Retinal pigment epithelial cell (primary cell): ENCODE measurements at regions not wholly inside any gene's neighbourhood (a gene's known extent, or its start where the extent isn't known, plus 50 kb on each side); places are given as distances from the start of the nearest gene placed in this dataset.

ENCODE experiments used
- DNase-seq: peaks from one replicate; pipeline ENCODE4 v3.0.0-alpha.2; 2010; ENCODE audit warnings: low read depth
- H3K4me3 ChIP-seq: 2 replicates; pipeline ENCODE4 v1.5.1; 2011; ENCODE audit warnings: mild to moderate bottlenecking, low read length, control low read depth, moderate library complexity
- TF ChIP-seq, protein P1 (sequence below): conservative IDR thresholded peaks from 2 replicates; pipeline ENCODE4 v1.5.1; 2011; ENCODE audit warnings: low read depth, low read length, control low read depth, inconsistent platforms

DNA sequence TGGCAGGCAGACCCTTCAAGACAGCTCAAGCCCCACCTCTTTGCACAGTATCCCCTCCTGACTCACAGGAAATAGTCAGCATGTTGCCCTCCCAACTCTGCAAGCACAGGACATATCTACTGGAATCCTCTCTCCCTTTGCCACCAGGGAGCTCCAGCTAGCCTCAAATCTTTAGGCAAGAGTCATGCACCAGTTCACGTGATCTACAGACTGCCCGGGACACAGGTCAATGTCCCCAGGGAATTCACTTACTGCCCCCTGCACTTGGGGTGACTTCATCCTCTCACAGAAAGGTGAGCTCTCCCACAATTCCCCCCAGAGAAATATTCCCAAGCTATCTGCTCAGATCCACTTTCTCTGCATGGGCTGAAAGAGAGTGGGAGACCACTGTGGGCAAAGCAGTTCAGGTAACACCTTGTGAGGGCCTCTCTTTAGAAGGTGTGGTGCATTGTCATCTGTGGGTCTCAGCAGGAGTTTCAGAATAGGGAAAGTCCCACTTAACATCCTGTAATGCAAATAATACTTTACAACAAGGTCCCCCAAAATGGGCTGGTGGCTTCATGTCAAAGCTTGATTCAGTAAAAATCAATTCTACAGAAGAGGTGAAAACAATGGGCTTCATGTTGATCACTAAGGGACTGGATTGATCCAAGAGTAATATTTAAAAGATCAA lies 129.9 kb downstream of the NOC3L start:
- no peak overlapping the region for H3K4me3 ChIP-seq
- DNase-seq, result no peak
- TF ChIP-seq, protein P1, sequence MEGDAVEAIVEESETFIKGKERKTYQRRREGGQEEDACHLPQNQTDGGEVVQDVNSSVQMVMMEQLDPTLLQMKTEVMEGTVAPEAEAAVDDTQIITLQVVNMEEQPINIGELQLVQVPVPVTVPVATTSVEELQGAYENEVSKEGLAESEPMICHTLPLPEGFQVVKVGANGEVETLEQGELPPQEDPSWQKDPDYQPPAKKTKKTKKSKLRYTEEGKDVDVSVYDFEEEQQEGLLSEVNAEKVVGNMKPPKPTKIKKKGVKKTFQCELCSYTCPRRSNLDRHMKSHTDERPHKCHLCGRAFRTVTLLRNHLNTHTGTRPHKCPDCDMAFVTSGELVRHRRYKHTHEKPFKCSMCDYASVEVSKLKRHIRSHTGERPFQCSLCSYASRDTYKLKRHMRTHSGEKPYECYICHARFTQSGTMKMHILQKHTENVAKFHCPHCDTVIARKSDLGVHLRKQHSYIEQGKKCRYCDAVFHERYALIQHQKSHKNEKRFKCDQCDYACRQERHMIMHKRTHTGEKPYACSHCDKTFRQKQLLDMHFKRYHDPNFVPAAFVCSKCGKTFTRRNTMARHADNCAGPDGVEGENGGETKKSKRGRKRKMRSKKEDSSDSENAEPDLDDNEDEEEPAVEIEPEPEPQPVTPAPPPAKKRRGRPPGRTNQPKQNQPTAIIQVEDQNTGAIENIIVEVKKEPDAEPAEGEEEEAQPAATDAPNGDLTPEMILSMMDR, result no peak

DNA sequence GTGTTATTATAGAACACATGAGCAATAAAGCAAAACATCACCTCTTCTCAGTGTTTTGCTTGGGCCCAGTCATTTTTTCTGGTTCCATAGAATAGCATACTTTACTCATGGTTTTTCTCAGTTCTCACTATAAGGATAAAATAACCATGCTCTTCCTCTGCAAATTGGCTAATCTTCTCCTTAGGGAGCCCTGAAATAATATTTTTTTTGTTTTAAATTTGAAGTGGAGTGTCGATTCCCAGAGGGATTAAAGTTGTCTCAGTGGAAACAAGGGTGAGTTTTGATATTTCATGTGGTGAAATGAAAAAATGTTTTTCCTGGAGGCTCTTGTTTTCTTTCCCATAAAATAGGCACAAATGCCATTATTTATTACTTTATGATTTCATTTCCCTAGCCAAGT lies 127.3 kb downstream of the NOC3L start:
- no peak for DNase-seq
- H3K4me3 ChIP-seq, result no peak overlapping the region
- TF ChIP-seq, protein P1, result no peak

DNA sequence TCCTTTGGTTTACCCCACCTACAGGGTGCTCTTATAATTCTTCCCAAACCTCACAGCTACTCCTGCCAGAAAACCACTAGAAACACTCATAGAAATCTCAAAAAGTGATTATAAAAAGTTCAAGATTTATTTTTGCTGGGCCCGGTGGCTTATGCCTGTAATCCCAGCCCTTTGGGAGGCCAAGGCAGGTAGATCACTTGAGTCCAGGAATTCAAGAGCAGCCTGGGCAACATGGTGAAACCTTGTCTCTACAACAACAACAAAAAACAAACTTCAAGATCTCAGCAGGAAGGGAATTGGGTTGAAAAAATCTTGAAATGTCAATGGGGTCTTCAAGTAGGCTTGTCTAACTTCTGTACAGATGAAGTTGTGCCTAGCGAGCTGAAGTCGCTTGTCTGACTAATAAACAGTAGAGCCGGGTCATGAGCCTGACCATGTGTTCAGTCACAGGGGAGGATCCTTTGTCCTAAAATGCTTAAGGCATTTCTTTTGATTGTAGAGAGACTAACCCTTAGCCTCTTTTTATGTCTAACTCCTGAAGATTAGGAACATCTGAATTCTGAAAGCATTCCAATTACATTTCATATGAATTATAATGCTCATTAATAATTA lies 124.6 kb downstream of the NOC3L start:
- no peak for DNase-seq
- TF ChIP-seq, protein P1, result no peak
- H3K4me3 ChIP-seq, result no peak overlapping the region

DNA sequence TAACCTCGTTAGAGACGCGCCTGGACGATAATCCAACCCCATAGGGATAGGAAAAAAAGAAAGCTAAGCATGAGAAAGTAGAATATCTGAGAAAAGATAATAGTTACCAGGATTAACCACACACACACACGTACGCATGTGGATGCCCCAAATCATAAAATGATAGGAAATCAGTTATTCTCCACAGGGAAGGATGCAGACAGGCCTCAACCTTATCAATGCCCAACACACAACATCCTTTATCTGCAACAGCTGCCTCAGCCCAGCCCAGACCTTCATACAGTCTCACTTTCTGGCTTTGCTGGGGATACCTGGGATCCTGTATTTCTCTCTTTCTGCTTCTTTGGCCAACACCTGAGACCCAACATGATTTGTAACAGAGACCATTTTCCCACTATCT lies 123.0 kb downstream of the NOC3L start:
- no peak for DNase-seq

DNA sequence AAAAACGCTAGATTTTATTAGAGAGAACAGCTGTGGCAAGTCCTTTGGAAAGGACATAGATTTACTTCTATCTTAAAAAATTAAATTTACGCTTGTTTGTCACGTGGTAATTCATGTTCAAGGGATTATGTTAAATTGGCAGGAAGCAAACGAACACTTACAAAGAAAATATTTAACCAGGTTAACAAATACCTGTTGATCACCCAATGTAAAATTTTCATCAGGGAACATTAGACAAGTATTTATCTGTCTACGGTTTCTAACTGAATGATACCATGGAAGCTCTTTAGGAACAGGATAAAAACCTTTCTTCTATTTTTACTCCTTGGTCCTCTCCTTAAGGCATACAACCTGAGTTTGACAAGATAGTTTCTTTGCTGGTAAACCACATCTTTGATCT lies 122.2 kb downstream of the NOC3L start:
- TF ChIP-seq, protein P1, result no peak

More for the DNA sequence above, 123.0 kb downstream of the NOC3L start:
- TF ChIP-seq, protein P1, result no peak
- H3K4me3 ChIP-seq, result no peak overlapping the region

DNA sequence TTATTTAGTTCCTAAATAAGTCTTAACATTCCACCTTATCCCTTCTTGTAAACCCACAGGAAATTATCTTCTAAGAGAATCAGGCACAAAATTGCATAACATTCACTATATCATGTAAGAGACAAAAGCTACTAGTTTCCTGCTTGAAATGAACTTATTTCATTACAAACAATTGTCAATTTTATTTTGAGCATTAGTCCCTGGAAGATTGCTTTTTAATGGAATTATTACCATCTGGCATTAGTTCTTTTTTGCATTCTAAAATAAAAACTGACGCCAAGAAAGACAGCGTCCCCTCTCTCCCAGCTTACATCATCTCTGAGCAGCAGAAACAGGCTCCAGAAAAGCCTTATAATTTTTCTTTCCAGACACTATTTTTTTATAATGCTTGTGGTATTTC lies 121.8 kb downstream of the NOC3L start:
- TF ChIP-seq, protein P1, result no peak
- DNase-seq, result no peak
- H3K4me3 ChIP-seq, result no peak overlapping the region

More for the DNA sequence above, 122.2 kb downstream of the NOC3L start:
- no peak for DNase-seq
- no peak overlapping the region for H3K4me3 ChIP-seq

DNA sequence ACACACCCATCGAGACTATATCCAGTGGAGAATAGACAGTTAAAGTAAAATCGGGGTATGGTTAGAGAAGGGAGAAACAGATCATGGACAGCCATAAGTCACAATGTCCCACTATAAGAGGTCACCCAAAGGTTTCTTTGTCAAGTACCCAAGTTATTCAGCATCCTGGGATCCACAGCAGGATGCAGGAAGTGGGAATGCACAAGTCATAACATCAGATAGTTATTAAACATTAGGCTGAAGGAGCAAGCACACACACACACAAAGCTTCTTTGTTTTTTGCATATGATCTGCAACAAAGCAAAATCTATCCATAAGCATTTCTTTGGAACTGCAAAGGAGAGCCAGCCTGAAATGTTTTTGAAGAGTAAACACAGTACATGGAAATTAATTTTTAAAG lies 111.6 kb downstream of the NOC3L start:
- no peak for DNase-seq
- no peak overlapping the region for H3K4me3 ChIP-seq
- TF ChIP-seq, protein P1, result no peak
